ENCODE measurements at regions not wholly inside any gene's neighbourhood (a gene's known extent, or its start where the extent isn't known, plus 50 kb on each side); places are given as distances from the start of the nearest gene placed in this dataset.
"Not testable (repeated sequence)": the region's sequence is repeated elsewhere in the genome, so short reads cannot be mapped to it uniquely, and the experiment has no call there.

GRCh38 chr15:70576276-70576675 is 187.1 kb downstream of the UACA start:
- DNase-seq, result no peak

- no peak for DNase-seq
These were observed 187.8 kb downstream of the UACA start for GRCh38 chr15:70575231-70576226.

DNA sequence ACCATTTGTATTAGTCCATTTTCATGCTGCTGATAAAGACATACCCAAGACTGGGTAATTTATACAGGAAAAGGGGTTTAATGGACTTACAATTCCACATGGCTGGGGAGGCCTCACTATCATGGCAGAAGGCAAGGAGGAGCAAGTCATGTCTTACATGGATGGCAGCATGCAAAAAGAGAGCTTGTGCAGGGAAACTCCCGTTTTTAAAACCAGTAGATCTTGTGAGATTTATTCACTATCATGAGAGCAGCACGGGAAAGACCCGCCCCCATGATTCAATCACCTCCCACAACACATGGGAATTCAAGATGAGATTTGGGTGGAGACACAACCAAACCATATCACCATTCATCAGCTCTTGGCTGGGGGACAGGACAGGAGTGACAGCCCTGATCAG is 189.0 kb downstream of the UACA start:
- not testable (repeated sequence) for DNase-seq

DNA sequence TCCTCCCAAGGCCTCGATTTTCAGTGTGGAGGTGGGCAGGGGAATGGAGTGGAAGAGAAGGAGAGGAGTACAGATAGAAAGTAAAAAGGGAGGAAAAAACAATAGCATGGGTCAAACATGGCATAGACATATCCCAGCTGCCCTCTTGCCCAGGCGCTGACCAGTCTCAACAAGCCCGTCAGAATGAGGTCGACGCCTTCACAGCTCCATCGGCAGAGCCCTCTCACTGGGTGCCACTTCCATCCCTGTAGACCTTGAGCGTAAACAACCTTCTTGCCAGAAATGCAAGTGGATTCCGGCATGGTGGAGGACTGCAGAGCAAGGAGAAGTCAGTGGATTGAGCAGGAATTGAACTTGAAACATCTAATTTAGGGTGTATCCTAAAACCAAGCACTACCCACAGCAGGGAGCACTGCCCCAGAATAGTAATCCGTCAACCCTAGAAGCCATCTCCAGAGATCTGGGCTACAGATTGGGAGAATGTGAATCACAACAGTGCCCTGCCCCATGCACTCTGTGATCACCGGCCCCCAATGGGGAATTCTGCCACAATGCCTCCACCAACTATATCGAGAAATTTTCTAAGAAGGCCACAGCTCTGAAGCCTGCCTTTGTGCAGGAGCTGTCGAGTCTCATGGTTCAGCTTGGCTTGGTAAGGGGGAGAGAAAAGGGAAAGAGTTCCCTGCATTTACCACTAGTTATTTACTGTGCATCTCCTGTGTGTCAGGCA is 190.1 kb downstream of the UACA start:
- DNase-seq, result no peak

- no peak for DNase-seq
These were observed 193.6 kb downstream of the UACA start for GRCh38 chr15:70569714-70570231.

DNA sequence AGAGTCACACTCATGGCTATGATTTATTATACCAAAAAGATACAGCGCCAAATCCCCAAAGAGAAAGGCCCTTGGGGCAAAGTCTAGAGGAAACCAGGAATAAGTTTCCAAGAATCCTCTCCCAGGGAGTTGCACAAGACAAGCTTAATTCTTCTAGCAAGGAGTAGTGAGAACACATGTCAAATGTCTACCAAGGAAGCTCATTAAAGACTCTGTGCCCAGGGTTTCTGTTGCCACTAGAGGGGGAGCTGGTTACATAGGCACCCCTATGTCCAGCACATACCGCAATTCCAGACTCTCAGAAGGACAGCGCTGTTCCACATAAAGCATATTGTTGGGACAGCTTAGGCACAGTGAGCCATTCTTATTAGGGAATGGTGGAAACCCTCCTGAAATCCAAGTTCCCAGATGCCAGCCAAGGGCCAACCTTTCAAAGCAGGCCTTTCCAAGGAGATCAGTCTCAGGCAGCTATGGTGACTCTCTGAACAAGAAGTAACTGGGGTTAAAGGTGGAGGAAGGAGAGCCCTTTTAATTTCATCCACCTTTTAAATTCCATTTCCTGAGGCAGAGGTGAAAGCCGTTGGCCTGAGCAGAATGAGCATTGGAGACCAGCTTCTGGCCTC is 194.2 kb downstream of the UACA start:
- DNase-seq, result no peak

- no peak for DNase-seq
These were observed 196.4 kb downstream of the UACA start for GRCh38 chr15:70566989-70567388.

DNA sequence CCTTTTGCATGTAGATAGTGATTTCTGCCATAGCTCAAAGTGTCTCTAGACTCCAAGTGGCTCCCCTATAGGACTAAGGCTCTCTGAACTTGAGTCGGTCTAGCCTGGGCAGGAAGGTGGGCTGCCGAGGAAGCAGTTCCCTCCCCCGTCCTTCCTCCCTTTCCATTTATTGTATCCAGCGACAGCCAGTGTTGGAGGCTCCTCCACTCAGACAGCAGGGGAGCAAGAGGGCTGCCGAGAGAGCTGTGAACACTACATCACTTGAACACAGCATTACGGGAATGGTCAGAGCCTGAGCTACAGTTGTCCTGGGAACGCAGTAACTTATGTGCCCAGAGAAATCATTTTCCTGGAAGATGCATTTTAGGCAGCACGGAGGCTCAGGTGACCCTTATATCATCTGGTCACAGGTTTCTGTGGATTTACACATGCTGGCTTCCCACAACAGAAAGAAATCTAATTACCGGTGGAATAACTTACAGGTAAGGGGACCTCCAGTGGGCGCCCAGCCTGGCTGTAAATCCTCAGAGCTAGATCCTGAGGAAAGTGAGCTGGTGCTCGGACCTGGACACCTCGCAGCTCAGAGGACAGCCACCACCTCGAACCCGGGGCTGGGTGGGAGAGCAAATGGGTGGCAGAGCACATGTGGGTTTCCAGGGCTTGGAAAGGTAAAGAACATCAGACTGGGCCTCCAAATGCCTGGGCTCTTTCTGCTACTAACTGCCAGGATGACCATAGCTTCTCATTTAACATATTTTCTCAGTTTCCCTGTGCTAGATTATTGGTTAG is 197.1 kb downstream of the UACA start:
- no peak for DNase-seq

DNA sequence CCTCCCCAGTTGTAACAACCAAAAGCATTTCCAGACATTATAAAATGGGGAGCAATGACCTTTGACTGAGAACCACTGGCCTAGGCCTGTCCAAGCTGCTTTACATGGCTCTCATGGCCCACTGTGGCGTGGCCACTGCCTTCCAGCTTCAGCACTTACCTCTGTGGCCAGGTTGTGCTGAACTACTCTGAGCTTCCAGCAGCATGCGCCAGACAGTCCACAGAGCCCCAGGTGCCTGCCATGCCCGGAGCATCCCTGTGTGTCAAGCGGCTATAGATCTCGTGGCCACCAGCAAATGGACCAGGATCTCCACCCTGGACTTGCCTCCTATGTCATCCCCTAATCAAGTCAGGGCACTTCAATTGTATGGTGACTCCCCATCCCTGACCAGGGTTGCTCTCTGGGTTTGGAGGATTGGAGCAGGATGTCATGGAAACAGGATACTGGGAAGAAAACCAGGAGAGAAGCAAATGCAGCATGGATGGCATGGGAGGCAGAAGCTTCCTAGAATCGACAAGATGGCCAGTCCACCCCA is 199.7 kb downstream of the UACA start:
- DNase-seq, result no peak

- DNase-seq, result no peak
These were observed 200.5 kb downstream of the UACA start for GRCh38 chr15:70562906-70563305.

GRCh38 chr15:70561885-70562284 is 201.5 kb downstream of the UACA start:
- no peak for DNase-seq

DNA sequence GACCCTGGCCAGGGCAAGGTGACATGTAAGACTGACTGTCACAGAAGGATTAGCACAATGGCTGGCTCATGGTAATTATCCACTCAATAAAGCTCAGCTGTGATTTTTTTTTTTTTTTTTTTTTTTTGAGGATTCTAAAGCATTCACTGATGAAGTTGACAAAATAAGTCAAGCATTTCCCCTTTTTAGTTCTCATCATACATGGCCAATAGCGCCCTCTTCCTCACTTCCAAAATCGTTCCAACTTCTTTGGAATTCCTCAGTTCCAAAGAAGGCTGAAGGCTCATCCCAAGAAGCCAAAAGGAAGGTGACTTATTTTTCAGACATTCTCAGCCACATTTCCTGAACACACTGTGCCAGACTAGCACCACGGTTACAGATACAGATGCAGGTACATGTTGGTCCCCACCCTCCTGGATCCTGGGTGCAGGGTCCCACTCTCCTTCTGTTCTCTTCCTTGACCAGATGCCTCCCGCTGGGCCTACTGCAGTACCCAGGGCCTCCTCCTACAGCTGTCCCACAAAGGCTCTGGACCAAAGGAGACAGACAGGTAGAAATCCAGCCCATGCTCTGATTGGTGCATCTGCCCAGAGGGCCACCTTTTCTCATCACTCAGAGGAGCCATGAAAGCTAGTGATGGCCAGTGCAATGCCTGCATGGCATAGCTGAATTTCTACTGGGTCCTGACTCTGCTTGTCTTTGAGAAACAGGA is 202.6 kb downstream of the UACA start:
- no peak for DNase-seq

GRCh38 chr15:70559265-70560239 is 203.8 kb downstream of the UACA start:
- DNase-seq, result no peak

DNA sequence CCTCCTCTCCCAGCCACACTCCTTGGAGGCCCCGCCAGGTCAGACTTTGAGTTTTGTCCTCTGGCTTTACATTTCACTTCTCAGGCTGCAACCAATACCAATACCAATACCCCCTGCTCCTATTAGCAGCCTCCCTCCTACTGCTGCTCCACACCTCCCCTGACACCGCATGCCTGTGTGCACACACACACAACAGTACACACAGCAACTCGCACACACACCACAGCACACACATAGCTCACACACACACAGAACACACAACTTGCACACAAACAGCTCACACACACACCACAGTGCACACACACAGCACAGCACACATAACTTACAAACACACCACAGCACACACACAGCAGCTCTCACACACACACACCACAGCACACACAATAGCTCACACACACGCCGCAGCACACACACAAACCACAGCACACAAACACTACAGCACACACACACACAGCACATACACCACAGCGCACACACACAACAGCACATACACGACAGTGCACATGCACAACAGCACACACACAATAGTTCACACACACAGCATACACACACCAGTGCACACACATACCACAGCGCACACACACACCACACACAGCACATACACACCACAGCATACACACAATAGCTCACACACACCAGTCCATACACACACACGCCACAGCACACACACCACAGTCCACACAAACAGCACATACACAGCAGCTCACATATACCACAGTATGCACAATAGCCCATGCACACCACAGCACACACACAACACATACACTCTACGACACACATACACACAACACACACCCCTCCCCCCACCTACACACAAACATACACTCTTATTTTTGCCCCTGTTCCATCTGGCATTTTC is 204.7 kb downstream of the UACA start:
- DNase-seq, result no peak

DNA sequence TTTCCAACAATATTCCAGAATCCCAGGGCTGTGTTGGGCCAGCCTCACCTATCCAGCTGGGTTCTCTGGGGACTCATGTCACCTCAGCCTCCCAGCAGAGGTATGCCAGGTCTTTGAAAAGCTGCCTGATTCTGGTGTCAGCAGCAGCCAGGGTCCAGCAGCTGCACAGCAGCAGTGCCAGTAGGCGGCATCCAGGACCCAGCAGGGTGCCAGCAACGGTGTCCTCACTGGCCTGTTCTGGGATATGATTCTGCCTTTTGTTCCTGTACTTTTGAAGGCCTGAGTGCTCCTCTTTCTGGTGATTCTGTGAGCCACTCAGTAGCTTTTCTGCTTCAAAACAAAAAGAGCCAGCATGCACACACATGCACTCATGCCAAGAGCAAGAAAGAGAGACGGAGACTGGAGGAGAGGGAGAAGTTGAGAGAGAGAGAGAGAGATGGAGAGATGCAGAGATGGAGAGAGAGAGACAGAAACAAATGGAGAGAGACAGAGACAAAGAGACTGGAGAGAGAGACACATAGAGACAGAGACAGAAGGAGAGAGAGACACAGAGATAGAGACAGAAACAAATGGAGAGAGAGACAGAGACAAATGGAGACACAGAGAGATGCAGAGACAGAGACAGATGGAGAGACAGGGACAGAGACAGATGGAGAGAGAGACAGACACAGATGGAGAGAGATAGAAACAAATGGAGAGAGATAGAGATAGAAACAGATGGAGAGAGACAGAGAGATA is 205.7 kb downstream of the UACA start:
- no peak for DNase-seq

DNA sequence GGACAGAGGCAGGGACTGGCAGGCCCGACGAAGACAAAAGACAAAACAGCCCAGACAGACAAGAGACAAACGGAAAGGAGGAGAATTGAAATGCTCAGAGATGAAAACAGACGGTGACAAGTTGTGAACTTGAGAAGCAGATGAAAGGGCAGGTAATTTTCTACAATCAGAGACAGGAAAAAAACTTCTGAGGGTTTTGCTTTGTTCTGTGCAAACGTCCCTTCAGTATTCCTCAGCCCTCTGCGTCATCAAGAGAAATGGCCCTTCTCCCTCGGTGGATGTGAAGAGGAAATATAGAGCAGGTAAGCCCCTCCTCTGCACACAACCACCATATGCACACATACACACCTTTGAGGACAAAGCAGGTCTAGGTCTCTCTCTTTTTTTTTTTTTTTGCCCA is 206.6 kb downstream of the UACA start:
- DNase-seq, result no peak

DNA sequence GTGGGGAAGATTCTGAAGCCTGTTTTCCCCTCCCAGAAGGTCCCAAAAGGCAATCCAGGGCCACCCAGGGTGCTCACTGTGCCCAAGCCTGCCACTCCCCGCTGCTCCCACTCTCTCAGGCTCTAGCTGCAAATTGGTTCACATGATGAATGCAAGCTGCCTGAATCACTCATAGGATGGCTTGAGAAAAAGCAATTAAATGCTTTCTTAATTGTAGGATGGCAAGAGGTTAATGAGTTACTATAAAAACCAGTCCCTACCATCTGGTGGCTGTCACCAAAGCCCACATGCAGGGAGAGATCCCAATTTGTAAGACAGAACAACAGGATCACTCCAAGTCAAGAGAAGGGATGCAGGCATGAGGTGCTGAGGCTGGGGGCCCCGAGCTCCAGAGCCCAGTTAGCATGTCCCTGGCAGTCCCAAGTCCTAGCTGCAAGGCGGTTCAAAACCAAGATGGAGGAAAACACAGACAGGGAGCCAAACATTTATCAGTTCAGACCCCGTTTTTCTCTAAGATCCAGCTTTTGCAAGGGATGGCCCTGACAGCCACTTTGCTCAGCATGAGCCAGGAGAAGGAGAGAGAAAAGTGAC is 207.1 kb downstream of the UACA start:
- DNase-seq, result no peak

- no peak for DNase-seq
These were observed 207.6 kb downstream of the UACA start for GRCh38 chr15:70555713-70556112.

All from NCI-H2029 (cell line).